22Rv1 (cell line): ENCODE measurements at regions not wholly inside any gene's neighbourhood (a gene's known extent, or its start where the extent isn't known, plus 50 kb on each side); places are given as distances from the start of the nearest gene placed in this dataset.

Source experiments
- ZFX ChIP-seq: fragments of 450-650 bp; IDR thresholded peaks from 2 replicates; pipeline ENCODE4 v1.6.1; 2017; ENCODE audit warnings: antibody characterized with exemption, borderline replicate concordance
- TF ChIP-seq, protein P1 (sequence below): fragments of 450-650 bp; IDR thresholded peaks from 2 replicates; pipeline ENCODE4 v1.5.1; 2017; ENCODE audit warnings: mild to moderate bottlenecking

DNA sequence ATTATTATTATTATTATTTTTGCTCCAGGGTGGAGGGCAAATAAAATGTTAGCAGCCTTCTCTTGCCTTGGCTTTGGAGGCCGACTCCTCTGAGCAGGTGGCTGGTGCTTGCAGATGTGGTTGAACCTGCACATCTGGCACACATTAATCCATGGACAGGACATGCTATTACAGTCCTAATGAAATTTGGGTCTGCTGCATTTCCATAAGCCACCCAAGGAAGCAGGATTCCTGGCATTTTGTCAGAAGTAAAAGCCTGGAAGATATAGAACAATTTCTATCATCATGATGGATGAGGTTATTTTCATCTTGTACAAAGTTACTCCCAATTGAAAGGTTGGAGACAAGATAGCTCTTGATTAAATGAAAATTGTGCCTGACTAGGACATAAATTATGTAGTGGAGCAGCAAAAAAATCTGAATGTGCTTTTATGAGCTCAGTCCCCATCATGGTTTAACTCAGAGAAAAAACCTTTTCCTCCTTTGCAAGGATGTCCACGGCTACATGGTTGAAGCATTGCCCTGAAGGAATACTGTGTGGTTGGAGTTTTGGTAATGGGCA, 130.9 kb upstream of the RGMA start:
- TF ChIP-seq, protein P1, sequence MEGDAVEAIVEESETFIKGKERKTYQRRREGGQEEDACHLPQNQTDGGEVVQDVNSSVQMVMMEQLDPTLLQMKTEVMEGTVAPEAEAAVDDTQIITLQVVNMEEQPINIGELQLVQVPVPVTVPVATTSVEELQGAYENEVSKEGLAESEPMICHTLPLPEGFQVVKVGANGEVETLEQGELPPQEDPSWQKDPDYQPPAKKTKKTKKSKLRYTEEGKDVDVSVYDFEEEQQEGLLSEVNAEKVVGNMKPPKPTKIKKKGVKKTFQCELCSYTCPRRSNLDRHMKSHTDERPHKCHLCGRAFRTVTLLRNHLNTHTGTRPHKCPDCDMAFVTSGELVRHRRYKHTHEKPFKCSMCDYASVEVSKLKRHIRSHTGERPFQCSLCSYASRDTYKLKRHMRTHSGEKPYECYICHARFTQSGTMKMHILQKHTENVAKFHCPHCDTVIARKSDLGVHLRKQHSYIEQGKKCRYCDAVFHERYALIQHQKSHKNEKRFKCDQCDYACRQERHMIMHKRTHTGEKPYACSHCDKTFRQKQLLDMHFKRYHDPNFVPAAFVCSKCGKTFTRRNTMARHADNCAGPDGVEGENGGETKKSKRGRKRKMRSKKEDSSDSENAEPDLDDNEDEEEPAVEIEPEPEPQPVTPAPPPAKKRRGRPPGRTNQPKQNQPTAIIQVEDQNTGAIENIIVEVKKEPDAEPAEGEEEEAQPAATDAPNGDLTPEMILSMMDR = no peak
- no peak for TF ChIP-seq ZFX
